HG03175 (cell line): ENCODE measurements at regions not wholly inside any gene's neighbourhood (a gene's known extent, or its start where the extent isn't known, plus 50 kb on each side); places are given as distances from the start of the nearest gene placed in this dataset.
A peak's percentile ranks its signal among the peaks of the same experiment; 100 is the strongest.
"Not testable (repeated sequence)": the region's sequence is repeated elsewhere in the genome, so short reads cannot be mapped to it uniquely, and the experiment has no call there.

Experiments used
- ATAC-seq: cut with Tn5 transposase; IDR thresholded peaks from one replicate; pipeline ENCODE4 v1.9.1; 2021; ENCODE audit warnings: mild to moderate bottlenecking, moderate library complexity; ENCODE audit not compliant: unreplicated experiment

DNA sequence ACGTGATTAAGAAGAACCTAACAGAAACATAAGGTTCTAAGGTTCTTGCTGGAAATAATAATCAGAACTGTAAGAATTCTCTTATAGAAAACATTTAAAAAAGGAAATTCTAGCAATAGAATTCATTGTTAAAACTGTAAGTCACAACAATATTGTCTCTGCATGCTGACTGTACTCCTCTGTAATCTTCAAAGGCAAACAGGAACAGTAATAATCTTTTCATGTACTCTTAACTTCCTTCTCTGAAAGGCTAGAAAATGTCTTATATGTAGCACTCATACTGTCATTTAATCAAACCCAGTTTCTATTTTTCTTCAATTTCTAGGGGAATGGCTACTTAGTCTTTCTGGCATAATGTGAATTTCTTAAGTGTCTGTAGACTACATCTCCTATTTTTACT lies 103.5 kb upstream of the AGAP9 start:
- ATAC-seq = not testable (repeated sequence)

DNA sequence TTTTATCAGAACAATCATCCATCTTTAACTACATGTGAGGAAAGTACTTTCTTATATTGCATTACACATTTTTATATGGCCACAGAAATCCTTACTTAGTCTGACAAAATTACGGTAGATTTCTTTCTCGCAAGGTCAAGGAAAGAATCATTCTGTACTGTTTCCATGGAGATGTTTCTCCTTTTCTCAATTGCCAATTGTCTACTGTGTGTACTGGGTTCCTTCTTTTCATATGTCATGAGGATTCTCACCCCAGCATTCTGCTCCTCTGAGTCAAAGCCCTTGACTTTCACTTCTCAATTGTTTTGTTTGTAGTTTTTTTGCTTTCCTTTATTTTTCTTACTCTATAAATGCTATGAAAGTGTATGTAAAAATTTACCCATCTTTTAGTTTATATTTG lies 99.3 kb upstream of the AGAP9 start:
- ATAC-seq = not testable (repeated sequence)

DNA sequence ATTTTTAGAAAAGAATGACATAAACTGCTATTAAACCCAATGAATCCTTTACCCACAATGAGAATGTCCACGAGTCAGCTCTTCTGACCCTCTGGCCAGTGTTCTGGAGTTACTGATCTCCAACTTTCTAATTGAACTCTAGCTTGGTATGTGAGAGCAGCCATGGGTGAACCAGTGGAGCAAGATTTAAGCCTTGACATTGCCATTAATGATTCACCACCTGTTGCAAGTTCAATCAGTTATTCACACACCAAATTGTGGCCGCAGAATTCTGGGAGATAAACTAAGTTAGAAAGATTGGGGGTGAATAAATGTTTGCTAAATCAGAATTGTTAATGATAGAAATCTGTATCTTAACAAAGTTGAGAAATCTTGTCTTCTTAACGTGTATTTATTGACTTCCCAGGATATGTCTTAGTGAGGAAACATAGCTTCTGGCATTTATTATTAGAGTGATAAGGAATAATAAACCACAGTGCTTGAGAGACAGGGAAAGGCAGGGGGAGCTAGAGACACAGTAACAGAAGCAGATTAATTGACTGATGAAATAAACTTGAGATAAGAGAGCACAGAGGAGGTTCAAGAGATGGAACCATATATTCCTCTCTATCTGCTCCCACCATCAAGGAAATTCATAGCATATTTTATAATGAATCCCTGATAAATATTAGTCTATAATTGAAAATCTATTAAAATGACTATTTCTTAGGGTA lies 96.0 kb upstream of the AGAP9 start:
- ATAC-seq = not testable (repeated sequence)

DNA sequence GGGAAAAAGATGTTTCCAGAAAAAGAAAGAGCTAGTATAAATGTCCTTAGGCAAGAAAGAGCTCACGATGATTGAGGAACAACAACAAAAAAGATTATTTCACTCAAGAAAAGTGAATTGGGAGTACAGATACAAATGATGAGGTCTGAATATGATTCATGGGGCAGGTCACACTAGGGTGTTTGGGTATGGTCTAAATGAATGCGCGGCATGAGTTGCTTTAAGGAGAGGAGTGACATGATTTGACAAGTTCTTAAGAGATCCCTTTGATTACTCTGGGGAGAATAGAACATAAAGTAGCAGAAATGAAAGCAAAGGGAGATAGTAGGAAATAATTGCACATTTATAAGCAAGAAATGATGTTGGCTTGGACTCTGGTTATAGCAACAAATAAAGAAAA lies 85.9 kb upstream of the AGAP9 start:
- ATAC-seq = not testable (repeated sequence)

DNA sequence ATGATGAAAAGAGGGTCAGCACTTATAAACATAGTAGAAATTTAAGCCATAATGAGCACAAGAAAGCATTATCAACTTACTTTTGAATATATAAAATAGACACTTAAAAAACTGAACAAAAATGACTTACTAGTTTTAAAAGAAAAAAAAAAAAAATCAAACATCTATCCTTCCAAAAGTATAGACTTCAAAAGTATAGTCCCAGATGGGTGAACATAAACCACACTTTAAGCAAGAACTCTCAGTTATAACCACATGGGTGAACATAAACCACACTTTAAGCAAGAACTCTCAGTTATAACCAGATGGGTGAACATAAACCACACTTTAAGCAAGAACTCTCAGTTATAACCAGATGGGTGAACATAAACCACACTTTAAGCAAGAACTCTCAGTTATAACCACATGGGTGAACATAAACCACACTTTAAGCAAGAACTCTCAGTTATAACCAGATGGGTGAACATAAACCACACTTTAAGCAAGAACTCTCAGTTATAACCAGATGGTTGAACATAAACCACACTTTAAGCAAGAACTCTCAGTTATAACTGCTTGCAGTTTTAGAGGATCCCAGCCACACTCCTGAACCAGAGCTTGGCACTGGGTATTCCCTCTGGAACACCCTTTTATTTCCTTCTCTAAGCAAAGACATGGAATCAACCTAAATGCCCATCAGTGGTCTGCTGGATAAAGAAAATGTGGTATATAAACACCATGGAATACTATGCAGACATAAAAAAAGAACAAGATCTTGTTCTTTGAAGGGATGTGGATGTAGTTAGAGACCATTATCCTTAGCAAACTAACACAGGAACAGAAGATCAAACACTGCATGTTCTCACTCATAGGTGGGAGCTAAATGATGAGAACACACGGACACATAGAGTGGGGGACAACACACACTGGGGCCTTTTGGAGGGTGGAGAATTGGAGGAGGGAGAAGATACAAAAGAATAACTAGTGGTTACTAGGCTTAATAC lies 82.6 kb upstream of the AGAP9 start:
- not testable (repeated sequence) for ATAC-seq

DNA sequence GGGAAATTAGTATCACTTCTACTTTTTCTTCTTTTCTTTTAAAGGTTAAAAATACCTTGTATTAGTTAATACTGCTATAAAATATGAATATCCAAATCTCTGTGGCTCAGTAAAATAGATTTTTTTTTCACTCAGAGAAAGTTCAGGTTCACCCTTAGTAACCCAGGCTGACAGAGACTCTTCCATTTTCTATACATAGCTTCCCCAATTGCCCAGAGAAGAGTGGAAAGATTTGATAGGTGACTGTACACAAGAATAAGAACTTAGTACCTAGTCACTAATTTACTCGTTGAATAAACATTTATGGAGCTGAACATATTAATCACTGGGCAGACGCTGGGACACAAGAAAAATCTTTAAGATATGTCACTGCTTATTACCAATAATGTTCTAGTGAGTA lies 77.2 kb upstream of the AGAP9 start:
- ATAC-seq = not testable (repeated sequence)

DNA sequence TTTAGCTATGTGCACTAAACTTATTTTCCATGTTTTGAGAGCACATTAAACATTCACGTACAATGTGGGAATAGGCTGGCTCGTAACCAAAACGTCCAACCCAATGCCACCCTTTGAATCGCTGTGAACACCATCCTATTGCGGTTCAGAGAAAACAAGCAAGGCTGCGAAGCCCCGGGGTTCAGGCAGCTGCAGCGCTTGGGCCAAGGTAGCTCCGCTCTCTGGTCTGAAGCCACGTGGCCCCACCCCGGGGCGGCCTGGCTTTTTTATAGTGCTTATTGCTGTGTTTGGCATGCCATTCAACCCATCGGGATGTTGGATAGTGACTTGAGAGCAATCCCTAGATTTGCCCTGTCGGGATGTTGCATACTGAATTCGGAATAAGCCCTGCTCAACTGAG lies 76.7 kb upstream of the AGAP9 start:
- not testable (repeated sequence) for ATAC-seq

DNA sequence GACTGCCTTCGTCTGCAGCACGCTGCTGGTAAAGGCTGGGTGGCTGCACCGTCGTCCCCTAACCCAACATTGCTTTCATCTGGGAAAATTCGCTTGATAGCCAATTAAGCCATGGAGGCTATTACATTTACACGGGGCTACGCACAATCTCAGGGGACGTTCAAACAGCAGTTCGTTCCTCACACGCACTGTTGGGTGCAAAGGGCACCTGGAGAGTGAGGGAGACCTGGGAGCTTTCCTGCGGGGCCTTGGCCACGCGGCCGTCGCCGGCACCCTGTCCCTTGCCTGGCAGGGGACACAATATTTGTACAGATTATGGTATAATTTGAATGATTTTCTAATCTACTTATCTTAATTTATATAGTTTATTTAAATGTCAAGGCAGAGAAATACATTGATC lies 76.2 kb upstream of the AGAP9 start:
- ATAC-seq = not testable (repeated sequence)

DNA sequence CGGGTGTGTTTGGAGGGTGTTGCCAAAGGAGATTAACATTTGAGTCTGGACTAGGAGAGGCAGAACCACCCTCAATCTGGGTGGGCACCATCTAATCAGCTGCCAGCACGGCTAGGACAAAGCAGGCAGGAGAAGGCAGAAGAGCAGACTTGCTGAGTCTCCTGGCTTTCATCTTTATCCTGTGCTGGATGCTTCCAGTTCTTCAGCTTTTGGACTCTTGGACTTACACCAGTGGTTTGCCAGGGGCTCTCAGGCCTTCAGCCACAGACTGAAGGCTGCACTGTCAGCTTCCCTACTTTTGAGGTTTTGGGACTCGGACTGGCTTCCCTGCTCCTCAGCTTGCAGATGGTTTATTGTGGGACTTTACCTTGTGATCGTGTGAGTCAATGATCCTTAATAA lies 70.4 kb upstream of the AGAP9 start:
- ATAC-seq = not testable (repeated sequence)

DNA sequence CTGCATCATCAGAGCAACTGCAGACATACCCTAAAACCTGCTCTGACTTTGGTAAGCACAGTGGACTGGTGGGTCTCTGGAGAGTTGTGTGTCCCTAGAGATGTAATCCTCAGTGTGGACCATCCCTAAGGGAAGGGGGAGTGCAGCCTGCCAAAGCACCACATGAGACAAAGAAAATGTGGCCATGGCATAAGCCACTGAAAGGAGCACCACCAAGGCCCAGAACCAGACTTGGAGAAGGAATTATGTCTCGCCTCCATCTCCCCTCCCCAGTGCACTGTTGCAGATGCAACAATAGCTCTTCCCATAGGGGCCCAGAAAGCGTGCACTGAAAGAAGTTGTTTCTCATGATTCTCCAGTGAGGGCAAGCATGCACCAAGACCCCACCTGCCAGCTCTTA lies 69.7 kb upstream of the AGAP9 start:
- not testable (repeated sequence) for ATAC-seq

DNA sequence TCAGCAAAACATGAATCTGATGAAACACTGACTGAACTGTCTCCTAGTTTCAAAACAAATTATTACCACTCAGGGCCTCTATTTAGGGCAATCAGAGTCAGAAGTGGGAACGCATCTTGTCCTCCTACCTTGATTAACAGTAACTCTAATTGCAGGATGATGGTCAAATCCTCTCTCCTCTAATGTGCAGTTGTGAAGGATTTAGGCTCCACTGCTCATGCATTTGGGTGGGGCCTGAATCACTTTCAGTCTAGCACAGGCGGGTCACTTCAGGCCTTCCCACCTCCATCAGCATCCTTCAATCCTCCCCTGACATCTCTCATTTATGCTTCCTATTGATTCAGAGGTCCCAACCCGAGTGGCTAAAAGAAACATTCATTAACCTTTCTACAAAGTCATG lies 67.5 kb upstream of the AGAP9 start:
- ATAC-seq = not testable (repeated sequence)

DNA sequence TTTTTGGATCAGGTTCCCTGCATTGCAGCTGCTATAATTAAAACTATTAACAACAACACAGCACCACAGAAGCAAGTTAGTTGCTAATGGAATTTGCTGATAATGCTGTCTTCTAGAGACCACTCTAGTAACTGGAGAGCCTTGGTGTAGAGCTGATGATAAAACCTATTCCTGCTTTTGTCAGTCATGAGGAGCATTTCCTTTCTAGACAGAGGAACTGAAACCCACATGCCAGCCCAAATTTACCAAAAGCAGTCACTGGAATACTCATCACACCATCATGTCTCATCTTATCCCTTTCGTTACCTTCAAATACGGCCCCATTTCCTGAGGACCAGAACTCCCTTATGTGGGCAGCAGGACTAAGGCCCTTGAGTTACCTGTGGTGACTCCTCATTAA lies 67.1 kb upstream of the AGAP9 start:
- not testable (repeated sequence) for ATAC-seq

DNA sequence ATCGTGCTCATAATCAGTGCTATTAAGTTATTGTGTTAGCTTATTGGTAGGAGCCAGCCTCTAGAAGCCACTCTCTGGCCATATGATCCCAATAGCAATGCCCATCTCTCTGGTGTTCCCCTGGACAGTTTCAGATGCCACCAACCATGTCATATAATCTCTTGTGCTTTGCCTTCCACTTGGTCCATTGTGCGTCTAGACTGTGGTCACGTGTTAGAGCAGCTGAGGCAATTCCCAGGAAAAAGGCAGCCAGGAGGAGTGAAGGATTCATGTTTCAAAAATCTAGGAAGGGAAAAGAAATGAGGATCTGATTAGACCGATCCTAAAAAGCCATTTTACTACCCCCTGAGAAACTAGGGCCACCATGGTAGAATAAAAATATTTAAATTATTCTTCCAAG lies 58.6 kb upstream of the AGAP9 start:
- not testable (repeated sequence) for ATAC-seq

DNA sequence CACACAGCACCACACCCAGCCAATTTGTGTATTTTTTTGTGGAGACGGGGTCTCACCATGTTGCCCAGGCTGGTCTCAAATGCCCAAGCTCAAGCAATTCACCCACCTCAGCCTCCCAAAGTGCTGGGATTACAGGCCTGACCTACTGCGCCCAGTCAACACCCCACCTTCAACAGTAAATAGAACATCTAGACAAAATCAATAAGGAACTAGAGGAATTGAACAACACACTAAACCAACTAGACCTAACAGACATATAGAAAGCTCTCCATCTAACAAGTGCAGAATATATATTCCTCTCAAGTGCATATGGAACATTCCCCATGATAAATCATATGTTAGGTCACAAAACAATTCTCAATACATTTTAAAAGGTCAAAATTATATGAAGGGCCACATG lies 56.6 kb upstream of the AGAP9 start:
- not testable (repeated sequence) for ATAC-seq

DNA sequence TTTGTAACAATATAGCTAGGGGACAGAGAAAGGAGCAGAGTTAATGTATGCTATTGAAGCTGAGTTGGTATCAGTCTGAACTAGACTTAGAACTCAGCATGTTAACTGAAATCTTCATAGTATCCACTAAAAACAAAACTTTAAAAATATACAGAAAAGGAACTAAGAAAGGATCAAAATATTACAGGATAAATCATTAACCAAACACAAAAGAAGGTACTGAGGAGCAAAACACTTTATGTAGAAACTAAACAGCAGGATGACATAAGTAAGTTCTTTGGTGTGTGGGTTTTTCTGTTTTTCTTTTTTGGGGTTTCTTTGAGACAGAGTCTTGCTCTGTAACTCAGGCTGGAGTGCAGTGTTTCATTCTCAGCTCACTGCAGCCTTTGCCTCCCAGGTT lies 55.1 kb upstream of the AGAP9 start:
- ATAC-seq = peak; percentile 96
